Adrenal gland (tissue), 5 donors: ENCODE measurements at regions not wholly inside any gene's neighbourhood (a gene's known extent, or its start where the extent isn't known, plus 50 kb on each side); places are given as distances from the start of the nearest gene placed in this dataset.

Source experiments
- CTCF ChIP-seq, 6 experiments: fragments of 450-650 bp in 4 of 6; fragments of 200-600 bp in 2 of 6; sonication (generic) in 1 of 6; IDR thresholded peaks; 1 replicate in 5 of 6; 2 replicates in 1 of 6; pipeline versions ENCODE4 v1.5.1 to v1.8.0; 2016 to 2021; ENCODE audit warnings: antibody characterized with exemption in 6 of 6, mild to moderate bottlenecking in 2 of 6, moderate library complexity in 1 of 6
- POLR2A ChIP-seq, 2 donors: fragments of 450-650 bp; IDR thresholded peaks; one replicate each; pipeline ENCODE4 v1.6.1; 2017; ENCODE audit warnings: antibody characterized with exemption in 2 of 2, mild to moderate bottlenecking in 2 of 2, moderate library complexity in 1 of 2
- donor health status: DM: no; HTN: no; CAD: no.

- no peak for TF ChIP-seq CTCF (IDR thresholded peaks at IDR 0.05)
- no peak for TF ChIP-seq POLR2A (IDR thresholded peaks at IDR 0.05)
These were observed 113.5 kb upstream of the ARHGAP5 start for GRCh38 chr14:31963587-31963986.
